GM23338 (cell line): ENCODE measurements at regions not wholly inside any gene's neighbourhood (a gene's known extent, or its start where the extent isn't known, plus 50 kb on each side); places are given as distances from the start of the nearest gene placed in this dataset.

Experiments
- ATAC-seq: fragments of 200-7000 bp; cut with Tn5 transposase; 3 replicates; pipeline ENCODE4 v1.9.1; 2020
- DNase-seq: peaks from one replicate; pipeline ENCODE4 v3.0.0-alpha.2; 2015; ENCODE audit warnings: low spot score
- H2AFZ ChIP-seq: fragments of 200-600 bp; sonication (generic); 2 replicates; pipeline ENCODE4 v1.8.0; 2016; ENCODE audit warnings: antibody characterized with exemption, mild to moderate bottlenecking, moderate library complexity
- H3F3A ChIP-seq: fragments of 200-600 bp; sonication (generic); replicated peaks from 2 replicates; pipeline ENCODE4 v1.8.0; 2017; ENCODE audit warnings: antibody characterized with exemption, mixed run types, low read depth
- H3K27ac ChIP-seq: fragments of 200-600 bp; sonication (generic); 2 replicates; pipeline ENCODE4 v1.6.1; 2016; ENCODE audit warnings: low read depth
- H3K27me3 ChIP-seq: fragments of 200-600 bp; sonication (generic); 2 replicates; pipeline ENCODE4 v1.8.0; 2016; ENCODE audit warnings: mild to moderate bottlenecking, mixed run types, moderate library complexity; ENCODE audit not compliant: insufficient read depth
- H3K36me3 ChIP-seq: fragments of 200-600 bp; sonication (generic); 2 replicates; pipeline ENCODE4 v1.8.0; 2016; ENCODE audit warnings: mild to moderate bottlenecking; ENCODE audit not compliant: insufficient read depth
- H3K4me1 ChIP-seq: fragments of 200-600 bp; sonication (generic); 2 replicates; pipeline ENCODE4 v1.8.0; 2016; ENCODE audit warnings: mild to moderate bottlenecking, moderate library complexity; ENCODE audit not compliant: insufficient read depth
- H3K4me2 ChIP-seq: fragments of 200-600 bp; sonication (generic); 2 replicates; pipeline ENCODE4 v1.7.1; 2017; ENCODE audit warnings: mixed run types
- H3K4me3 ChIP-seq: fragments of 200-600 bp; sonication (generic); 2 replicates; pipeline ENCODE4 v1.6.1; 2016; ENCODE audit warnings: mixed run types
- H3K79me2 ChIP-seq: fragments of 200-600 bp; sonication (generic); replicated peaks from 2 replicates; pipeline ENCODE4 v1.8.0; 2017; ENCODE audit warnings: mild to moderate bottlenecking; ENCODE audit not compliant: insufficient read depth
- H3K9me2 ChIP-seq: fragments of 200-600 bp; sonication (generic); 2 replicates; pipeline ENCODE4 v1.8.0; 2017; ENCODE audit not compliant: insufficient read depth
- H4K20me1 ChIP-seq: fragments of 200-600 bp; sonication (generic); replicated peaks from 2 replicates; pipeline ENCODE4 v1.8.0; 2017; ENCODE audit warnings: mild to moderate bottlenecking; ENCODE audit not compliant: insufficient read depth
- H3K27ac Mint-ChIP-seq: 2 replicates; pipeline ENCODE4 v1.8.0; 2020; ENCODE audit warnings: inconsistent platforms, mild to moderate bottlenecking, moderate library complexity, mixed read lengths
- H3K27me3 Mint-ChIP-seq: 3 replicates; pipeline ENCODE4 v1.8.0; 2022; ENCODE audit warnings: low read depth, mild to moderate bottlenecking, moderate library complexity, mixed read lengths, inconsistent platforms; ENCODE audit not compliant: insufficient read depth, poor library complexity
- H3K36me3 Mint-ChIP-seq: 3 replicates; pipeline ENCODE4 v1.8.0; 2021; ENCODE audit warnings: low read depth, mild to moderate bottlenecking, inconsistent platforms, moderate library complexity, mixed read lengths
- H3K4me1 Mint-ChIP-seq: 3 replicates; pipeline ENCODE4 v1.8.0; 2020; ENCODE audit warnings: mild to moderate bottlenecking, inconsistent platforms, mixed read lengths
- H3K4me3 Mint-ChIP-seq: 3 replicates; pipeline ENCODE4 v1.8.0; 2021; ENCODE audit warnings: moderate library complexity, mild to moderate bottlenecking, inconsistent platforms, mixed read lengths
- H3K9me3 Mint-ChIP-seq: 3 replicates; pipeline ENCODE4 v1.8.0; 2020; ENCODE audit warnings: moderate library complexity, mild to moderate bottlenecking, inconsistent platforms, mixed read lengths
- CTCF ChIP-seq, 2 experiments: fragments of 200-600 bp in 1 of 2; sonication (generic) in 1 of 2; conservative IDR thresholded peaks; 2 replicates each; pipeline versions ENCODE4 v1.5.1 to v1.6.1; 2016 to 2017; ENCODE audit warnings: antibody characterized with exemption in 2 of 2, low read depth in 2 of 2, mild to moderate bottlenecking in 2 of 2, moderate library complexity in 1 of 2
- JUNB ChIP-seq: IDR thresholded peaks from one replicate; pipeline ENCODE4 v1.6.1; 2016; ENCODE audit warnings: antibody characterized with exemption; ENCODE audit not compliant: unreplicated experiment
- POLR2AphosphoS5 ChIP-seq: IDR thresholded peaks from 2 replicates; pipeline ENCODE4 v1.6.1; 2016; ENCODE audit warnings: antibody characterized with exemption, low read depth
- ZNF462 ChIP-seq: fragments of 250-450 bp; sonication (Bioruptor Pico); IDR thresholded peaks from 2 replicates; pipeline ENCODE4 v1.5.0; 2020; ENCODE audit warnings: mild to moderate bottlenecking, moderate library complexity

- TF ChIP-seq ZNF462 (CRISPR knock-in tag) (no peak), POLR2AphosphoS5 (no peak)
These were observed 1382.4 kb upstream of the WWC1 start (continued) for GRCh38 chr5:166909040-166909439.

- Histone ChIP-seq H2AFZ (no peak overlapping the region), H3K27me3 (no peaks in the 10 kb centered on the region), H3K27ac (no peak overlapping the region), H3K36me3 (no peaks in the 10 kb centered on the region), H3K4me1 (no peaks in the 10 kb centered on the region), H3K9me2 (0 out of 2 replicates have a peak, but pooled peaks cover 3% of the 10 kb centered on the region), H3K4me3 (no peak overlapping the region), H4K20me1 (no peaks in the 10 kb centered on the region), H3K79me2 (no peaks in the 10 kb centered on the region), H3F3A (no peaks in the 10 kb centered on the region), H3K4me2 (no peak overlapping the region)
- H3K27ac Mint-ChIP-seq, result no peak overlapping the region
- no peak for TF ChIP-seq JUNB
- TF ChIP-seq ZNF462 (CRISPR knock-in tag), result no peak
- no peak for TF ChIP-seq CTCF (conservative IDR thresholded peaks at IDR 0.05; ENCODE audit: low read depth in 2 of 2)
- DNase-seq (no peak), ATAC-seq (no peak)
- H3K9me3 Mint-ChIP-seq, result no peaks in the 10 kb centered on the region
- H3K4me1 Mint-ChIP-seq, result no peaks in the 10 kb centered on the region
- H3K36me3 Mint-ChIP-seq, result no peaks in the 10 kb centered on the region
- no peak overlapping the region for H3K4me3 Mint-ChIP-seq
- H3K27me3 Mint-ChIP-seq, result no peaks in the 10 kb centered on the region
These were observed 1381.5 kb upstream of the WWC1 start for GRCh38 chr5:166909926-166910325.
